Spleen (tissue), 11 donors: ENCODE measurements at regions not wholly inside any gene's neighbourhood (a gene's known extent, or its start where the extent isn't known, plus 50 kb on each side); places are given as distances from the start of the nearest gene placed in this dataset.

ENCODE experiments used
- DNase-seq: peaks from one replicate; pipeline ENCODE4 v3.0.0-alpha.2; 2020
- H3K27ac ChIP-seq, 8 donors: fragments of 200-600 bp; sonication (generic) in 7 of 8; 1 replicate in 4 of 8; 2 replicates in 4 of 8; pipeline versions ENCODE4 v1.5.0 to v1.8.0; 2016 to 2021; ENCODE audit warnings: inconsistent platforms in 4 of 8, mild to moderate bottlenecking in 4 of 8, moderate library complexity in 1 of 8
- H3K27me3 ChIP-seq, 7 donors: fragments of 200-600 bp; sonication (generic) in 6 of 7; replicated peaks in 1 of 7; 1 replicate in 4 of 7; 2 replicates in 3 of 7; pipeline versions ENCODE4 v1.5.0 to v1.8.0; 2016 to 2021; ENCODE audit warnings: inconsistent platforms in 3 of 7, mild to moderate bottlenecking in 1 of 7
- H3K36me3 ChIP-seq, 6 donors: fragments of 200-600 bp; sonication (generic) in 5 of 6; 1 replicate in 4 of 6; 2 replicates in 2 of 6; pipeline versions ENCODE4 v1.5.0 to v1.8.0; 2016 to 2021; ENCODE audit warnings: inconsistent platforms in 2 of 6
- H3K4me1 ChIP-seq, 6 donors: fragments of 200-600 bp; sonication (generic) in 5 of 6; 1 replicate in 3 of 6; 2 replicates in 3 of 6; pipeline versions ENCODE4 v1.5.0 to v1.8.0; 2016 to 2021; ENCODE audit warnings: inconsistent platforms in 3 of 6
- H3K4me3 ChIP-seq, 8 donors: fragments of 200-600 bp; sonication (generic) in 7 of 8; 1 replicate in 4 of 8; 2 replicates in 4 of 8; pipeline versions ENCODE4 v1.5.0 to v1.8.0; 2016 to 2021; ENCODE audit warnings: inconsistent platforms in 4 of 8, mild to moderate bottlenecking in 4 of 8, moderate library complexity in 2 of 8
- H3K9me3 ChIP-seq, 8 donors: fragments of 200-600 bp; sonication (generic) in 7 of 8; 1 replicate in 4 of 8; 2 replicates in 4 of 8; pipeline versions ENCODE4 v1.5.0 to v1.8.0; 2016 to 2021; ENCODE audit warnings: inconsistent platforms in 4 of 8
- CTCF ChIP-seq, 11 experiments: fragments of 200-600 bp in 7 of 11; fragments of 450-650 bp in 4 of 11; sonication (generic) in 4 of 11; IDR thresholded peaks in 8 of 11; conservative IDR thresholded peaks in 3 of 11; 1 replicate in 7 of 11; 2 replicates in 4 of 11; pipeline versions ENCODE4 v1.4.0 to v1.8.0; 2016 to 2021; ENCODE audit warnings: antibody characterized with exemption in 11 of 11, inconsistent platforms in 4 of 11, mild to moderate bottlenecking in 1 of 11
- POLR2A ChIP-seq, 3 donors: fragments of 450-650 bp; IDR thresholded peaks; one replicate each; pipeline ENCODE4 v1.5.1; 2017; ENCODE audit warnings: antibody characterized with exemption in 3 of 3, mild to moderate bottlenecking in 1 of 3
- POLR2AphosphoS5 ChIP-seq, 3 donors: sonication (generic); formaldehyde crosslinking; IDR thresholded peaks; one replicate each; pipeline ENCODE4 v1.5.1; 2017; ENCODE audit warnings: antibody characterized with exemption in 3 of 3
- WGBS, 5 donors: extraction: QIAGEN DNeasy Blood & Tissue Kit in 3 of 5; methylation state at CpG; one replicate each; pipeline versions ENCODE4 v1.1.5 to v1.1.7; 2013 to 2018; 5-methylcytosine and 5-hydroxymethylcytosine counted together
- intact Hi-C: fragments of 100-400 bp; cut with DNase I; formaldehyde crosslinking; loops from one replicate; pipeline ENCODE4 v1.15.0; 2023; ENCODE audit warnings: low total_unique reads
- donor health status: healthy with polysubstance abuse.
- donor health status: DM: no; HTN: no; CAD: no; lungs with moderate emphysema.
- donor health status: DM: no; HTN: no; CAD: no.
- donor health status: Bipolar disorder and iron deficiency.
- donor health status: healthy.
- donor health status: DM: no; HTN: no; CAD: no.
- donor health status: DM: yes; HTN: yes; CAD: no.

DNA sequence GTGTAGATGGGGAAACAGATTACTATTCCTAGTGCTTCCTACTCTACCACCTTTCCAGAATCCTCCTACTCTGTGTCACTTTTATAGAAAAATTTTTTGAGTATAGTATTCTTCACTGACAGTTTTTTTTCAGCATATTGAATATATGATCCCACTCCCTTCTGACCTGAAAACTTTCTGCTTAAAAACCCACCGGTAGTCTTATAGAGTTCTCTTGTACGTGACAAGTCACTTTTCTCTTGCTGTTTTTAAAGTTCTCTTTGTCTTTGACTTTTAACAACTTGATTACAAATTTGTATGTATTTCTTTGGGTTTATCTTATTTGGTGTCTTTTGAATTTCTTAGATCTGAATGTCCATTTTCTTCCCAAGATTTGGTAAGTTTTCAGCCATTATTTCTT lies 133.6 kb upstream of the SLC38A2 start:
- no peak for TF ChIP-seq CTCF (IDR thresholded peaks at IDR 0.05 in 8 of 11, conservative IDR thresholded peaks at IDR 0.05 in 3 of 11)
- TF ChIP-seq POLR2A (IDR thresholded peaks at IDR 0.05), result no peak
- no peak for TF ChIP-seq POLR2AphosphoS5 (IDR thresholded peaks at IDR 0.05)
- no peak for DNase-seq
- WGBS, 5 donors, result 92 to 97% (median 94%) methylated on average over 2 of the region's 2 CpGs
- H3K36me3 ChIP-seq, result no peaks in the 10 kb centered on the region
- intact Hi-C loops, result no loop called here
- no peaks in the 10 kb centered on the region for H3K27me3 ChIP-seq
- H3K27ac ChIP-seq, result no peak overlapping the region
- H3K9me3 ChIP-seq, result peaks cover 3 to 75% (median 59%) of the 10 kb centered on the region in 8 donors
- H3K4me1 ChIP-seq, result no peaks in the 10 kb centered on the region
- no peak overlapping the region for H3K4me3 ChIP-seq

- H3K27me3 ChIP-seq, result no peaks in the 10 kb centered on the region
- intact Hi-C loops, result no loop called here
- H3K4me3 ChIP-seq, result no peak overlapping the region
- TF ChIP-seq CTCF (IDR thresholded peaks at IDR 0.05 in 8 of 11, conservative IDR thresholded peaks at IDR 0.05 in 3 of 11) (no peak), POLR2AphosphoS5 (IDR thresholded peaks at IDR 0.05) (no peak), POLR2A (IDR thresholded peaks at IDR 0.05) (no peak)
- 68 to 77% (median 76%) methylated on average over 1 of the region's 1 CpG for WGBS, 5 donors
- H3K9me3 ChIP-seq, result peaks cover 3 to 71% (median 54%) of the 10 kb centered on the region in 8 donors
- H3K27ac ChIP-seq, result no peak overlapping the region
- H3K4me1 ChIP-seq, result no peaks in the 10 kb centered on the region
- DNase-seq, result no peak
- H3K36me3 ChIP-seq, result no peaks in the 10 kb centered on the region
Measured at GRCh38 chr12:46504494-46504893, 131.9 kb upstream of the SLC38A2 start.

- no peak overlapping the region for H3K27ac ChIP-seq
- H3K36me3 ChIP-seq, result no peaks in the 10 kb centered on the region
- H3K4me3 ChIP-seq, result no peak overlapping the region
- 92 to 100% (median 96%) methylated on average over 1 of the region's 1 CpG for WGBS, 5 donors
- H3K27me3 ChIP-seq, result no peaks in the 10 kb centered on the region
- peaks cover 3 to 71% (median 54%) of the 10 kb centered on the region in 8 donors for H3K9me3 ChIP-seq
- DNase-seq, result no peak
- intact Hi-C loops, result no loop called here
- no peaks in the 10 kb centered on the region for H3K4me1 ChIP-seq
- TF ChIP-seq CTCF (IDR thresholded peaks at IDR 0.05 in 8 of 11, conservative IDR thresholded peaks at IDR 0.05 in 3 of 11) (no peak), POLR2A (IDR thresholded peaks at IDR 0.05) (no peak), POLR2AphosphoS5 (IDR thresholded peaks at IDR 0.05) (no peak)
Measured at GRCh38 chr12:46503637-46504175, 131.1 kb upstream of the SLC38A2 start.

GRCh38 chr12:46500673-46501072 lies 128.1 kb upstream of the SLC38A2 start:
- Histone ChIP-seq H3K27me3 (no peaks in the 10 kb centered on the region), H3K27ac (no peak overlapping the region), H3K4me1 (no peaks in the 10 kb centered on the region), H3K4me3 (no peak overlapping the region), H3K9me3 (peaks cover 3 to 50% (median 39%) of the 10 kb centered on the region in 8 donors), H3K36me3 (no peaks in the 10 kb centered on the region)
- WGBS, 5 donors, result 94 to 100% (median 97%) methylated on average over 1 of the region's 1 CpG
- intact Hi-C loops, result no loop called here
- DNase-seq, result no peak
- no peak for TF ChIP-seq CTCF (IDR thresholded peaks at IDR 0.05 in 8 of 11, conservative IDR thresholded peaks at IDR 0.05 in 3 of 11)
- no peak for TF ChIP-seq POLR2A (IDR thresholded peaks at IDR 0.05)
- TF ChIP-seq POLR2AphosphoS5 (IDR thresholded peaks at IDR 0.05), result no peak
